ENCODE measurements at regions not wholly inside any gene's neighbourhood (a gene's known extent, or its start where the extent isn't known, plus 50 kb on each side); places are given as distances from the start of the nearest gene placed in this dataset.

GRCh38 chr6:119470893-119471542 lies 121.5 kb upstream of the MAN1A1 start:
- DNase-seq: no peak

- DNase-seq: no peak
These were observed 118.0 kb upstream of the MAN1A1 start for GRCh38 chr6:119467488-119468081.

- DNase-seq: no peak
These were observed 116.7 kb upstream of the MAN1A1 start for GRCh38 chr6:119466226-119466625.

- DNase-seq: no peak
These were observed 113.6 kb upstream of the MAN1A1 start for GRCh38 chr6:119463081-119463626.

- DNase-seq: no peak
These were observed 111.6 kb upstream of the MAN1A1 start for GRCh38 chr6:119461187-119461586.

- no peak for DNase-seq
These were observed 109.8 kb upstream of the MAN1A1 start for GRCh38 chr6:119459207-119459974.

GRCh38 chr6:119454714-119455113 lies 105.2 kb upstream of the MAN1A1 start:
- DNase-seq: no peak

- DNase-seq: no peak
These were observed 104.0 kb upstream of the MAN1A1 start for GRCh38 chr6:119453242-119454200.

GRCh38 chr6:119449331-119450156 lies 100.0 kb upstream of the MAN1A1 start:
- no peak for DNase-seq

GRCh38 chr6:119447921-119448320 lies 98.4 kb upstream of the MAN1A1 start:
- DNase-seq: no peak

GRCh38 chr6:119446609-119447008 lies 97.0 kb upstream of the MAN1A1 start:
- DNase-seq: no peak

- no peak for DNase-seq
These were observed 96.6 kb upstream of the MAN1A1 start for GRCh38 chr6:119446115-119446554.

- no peak for DNase-seq
These were observed 96.1 kb upstream of the MAN1A1 start for GRCh38 chr6:119445666-119446065.

GRCh38 chr6:119444642-119445557 lies 95.3 kb upstream of the MAN1A1 start:
- DNase-seq: no peak

GRCh38 chr6:119443993-119444641 lies 94.6 kb upstream of the MAN1A1 start:
- DNase-seq: no peak

- DNase-seq: no peak
These were observed 93.2 kb upstream of the MAN1A1 start for GRCh38 chr6:119442776-119443184.

- DNase-seq: no peak
These were observed 91.4 kb upstream of the MAN1A1 start for GRCh38 chr6:119440953-119441352.

- DNase-seq: no peak
These were observed 87.0 kb upstream of the MAN1A1 start for GRCh38 chr6:119436583-119436982.

GRCh38 chr6:119431799-119432198 lies 82.2 kb upstream of the MAN1A1 start:
- no peak for DNase-seq

- no peak for DNase-seq
These were observed 81.2 kb upstream of the MAN1A1 start for GRCh38 chr6:119430805-119431204.

Measured in activated CD4-positive, alpha-beta T cell treated with anti-CD3 and anti-CD28 coated beads, Interleukin-2, amount 50 U/mL, for 1 hour (primary cell).